Neural cell (in vitro differentiated cells): ENCODE measurements at regions not wholly inside any gene's neighbourhood (a gene's known extent, or its start where the extent isn't known, plus 50 kb on each side); places are given as distances from the start of the nearest gene placed in this dataset.

Experiments
- H2AFZ ChIP-seq: fragments of 200-600, 300-800 bp; sonication (generic), shearing (Covaris generic); 2 replicates; pipeline ENCODE4 v1.6.0; 2014; ENCODE audit warnings: low read depth, mild to moderate bottlenecking, antibody characterized with exemption, low read length, moderate library complexity
- H3F3A ChIP-seq: fragments of 200-600 bp; shearing (Covaris generic); 2 replicates; pipeline ENCODE4 v1.6.1; 2016; ENCODE audit warnings: mild to moderate bottlenecking, moderate library complexity, mixed read lengths, antibody characterized with exemption, low read length; ENCODE audit not compliant: insufficient read depth, poor library complexity, severe bottlenecking
- H3K27ac ChIP-seq: fragments of 200-600, 300-800 bp; sonication (generic), shearing (Covaris generic); 2 replicates; pipeline ENCODE4 v1.5.1; 2014; ENCODE audit warnings: mild to moderate bottlenecking, low read length, moderate library complexity
- H3K27me3 ChIP-seq: fragments of 300-800, 200-600 bp; sonication (generic), shearing (Covaris generic); 2 replicates; pipeline ENCODE4 v1.6.0; 2014; ENCODE audit warnings: mild to moderate bottlenecking, low read depth, low read length, moderate library complexity; ENCODE audit not compliant: insufficient read depth
- H3K36me3 ChIP-seq: fragments of 300-800, 200-600 bp; sonication (generic), shearing (Covaris generic); 2 replicates; pipeline ENCODE4 v1.5.1; 2014; ENCODE audit warnings: mild to moderate bottlenecking, antibody characterized with exemption, low read length, moderate library complexity; ENCODE audit not compliant: insufficient read depth
- H3K4me2 ChIP-seq: fragments of 300-800, 200-600 bp; sonication (generic), shearing (Covaris generic); 2 replicates; pipeline ENCODE4 v1.6.0; 2014; ENCODE audit warnings: mild to moderate bottlenecking, low read length
- H3K4me3 ChIP-seq: fragments of 300-800, 200-600 bp; sonication (generic), shearing (Covaris generic); 2 replicates; pipeline ENCODE4 v1.5.1; 2014; ENCODE audit warnings: mild to moderate bottlenecking, low read length, moderate library complexity
- H3K79me2 ChIP-seq: fragments of 200-600 bp; shearing (Covaris generic); replicated peaks from 2 replicates; pipeline ENCODE4 v1.6.0; 2014; ENCODE audit warnings: mild to moderate bottlenecking, low read length, moderate library complexity; ENCODE audit not compliant: insufficient read depth
- H3K9ac ChIP-seq: fragments of 300-800, 200-600 bp; sonication (generic), shearing (Covaris generic); 2 replicates; pipeline ENCODE4 v1.6.1; 2016; ENCODE audit warnings: mild to moderate bottlenecking, low read length, mixed read lengths
- H3K9me2 ChIP-seq: fragments of 200-600 bp; shearing (Covaris generic); 2 replicates; pipeline ENCODE4 v1.6.1; 2016; ENCODE audit warnings: mild to moderate bottlenecking, low read length, mixed read lengths; ENCODE audit not compliant: insufficient read depth
- H3K9me3 ChIP-seq: fragments of 200-600, 300-800 bp; sonication (generic), shearing (Covaris generic); 2 replicates; pipeline ENCODE4 v1.6.1; 2016; ENCODE audit warnings: mild to moderate bottlenecking, mixed run types, low read length, moderate library complexity, mixed read lengths
- H4K20me1 ChIP-seq: fragments of 200-600 bp; shearing (Covaris generic); 2 replicates; pipeline ENCODE4 v1.6.1; 2016; ENCODE audit warnings: mild to moderate bottlenecking, mixed run types; ENCODE audit not compliant: insufficient read depth
- CTCF ChIP-seq: fragments of 450-650 bp; IDR thresholded peaks from 2 replicates; pipeline ENCODE4 v1.5.1; 2014; ENCODE audit warnings: antibody characterized with exemption, mild to moderate bottlenecking, moderate library complexity; ENCODE audit not compliant: poor library complexity, severe bottlenecking
- EP300 ChIP-seq: fragments of 450-650 bp; conservative IDR thresholded peaks from 2 replicates; pipeline ENCODE4 v1.6.1; 2014; ENCODE audit warnings: antibody characterized with exemption, mild to moderate bottlenecking, moderate library complexity; ENCODE audit not compliant: poor library complexity, severe bottlenecking
- EZH2 ChIP-seq: fragments of 200-600, 300-800 bp; shearing (Covaris generic), sonication (generic); IDR thresholded peaks from 2 replicates; pipeline ENCODE4 v1.6.1; 2014; ENCODE audit warnings: antibody characterized with exemption, low read length, borderline replicate concordance, mild to moderate bottlenecking; ENCODE audit not compliant: insufficient read depth, poor library complexity, severe bottlenecking
- MXI1 ChIP-seq: fragments of 450-650 bp; conservative IDR thresholded peaks from 2 replicates; pipeline ENCODE4 v1.6.1; 2014; ENCODE audit warnings: antibody characterized with exemption, mild to moderate bottlenecking; ENCODE audit not compliant: poor library complexity, severe bottlenecking
- POLR2AphosphoS5 ChIP-seq: IDR thresholded peaks from 2 replicates; pipeline ENCODE4 v1.6.1; 2012
- RAD21 ChIP-seq: fragments of 450-650 bp; conservative IDR thresholded peaks from 2 replicates; pipeline ENCODE4 v1.6.1; 2014; ENCODE audit warnings: antibody characterized with exemption, mild to moderate bottlenecking, moderate library complexity
- REST ChIP-seq: IDR thresholded peaks from 2 replicates; pipeline ENCODE4 v1.6.1; 2012; ENCODE audit warnings: borderline replicate concordance
- SMC3 ChIP-seq: fragments of 450-650 bp; conservative IDR thresholded peaks from 2 replicates; pipeline ENCODE4 v1.6.1; 2014; ENCODE audit warnings: antibody characterized with exemption, mild to moderate bottlenecking, moderate library complexity; ENCODE audit not compliant: poor library complexity
- TAF1 ChIP-seq: IDR thresholded peaks from 2 replicates; pipeline ENCODE4 v1.6.1; 2012; ENCODE audit warnings: low read depth

- TF ChIP-seq REST (no peak), POLR2AphosphoS5 (no peak)
Measured at GRCh38 chr18:38940863-38941531, 1375.4 kb upstream of the CELF4 start (continued).

- Histone ChIP-seq H3K9me2 (no peaks in the 10 kb centered on the region), H3K9ac (no peak overlapping the region), H3K4me3 (no peak overlapping the region), H3K79me2 (no peaks in the 10 kb centered on the region), H3K36me3 (no peaks in the 10 kb centered on the region), H3F3A (no peaks in the 10 kb centered on the region), H3K27ac (no peak overlapping the region), H3K27me3 (no peaks in the 10 kb centered on the region), H3K4me2 (no peak overlapping the region), H2AFZ (no peak overlapping the region), H3K9me3 (no peaks in the 10 kb centered on the region), H4K20me1 (no peaks in the 10 kb centered on the region)
- TF ChIP-seq EZH2 (no peak), POLR2AphosphoS5 (no peak), MXI1 (no peak), TAF1 (no peak), RAD21 (no peak), CTCF (no peak), REST (no peak), SMC3 (no peak), EP300 (no peak)
Measured at GRCh38 chr18:38940475-38940862, 1374.9 kb upstream of the CELF4 start.
